ENCODE measurements at regions not wholly inside any gene's neighbourhood (a gene's known extent, or its start where the extent isn't known, plus 50 kb on each side); places are given as distances from the start of the nearest gene placed in this dataset.

DNA sequence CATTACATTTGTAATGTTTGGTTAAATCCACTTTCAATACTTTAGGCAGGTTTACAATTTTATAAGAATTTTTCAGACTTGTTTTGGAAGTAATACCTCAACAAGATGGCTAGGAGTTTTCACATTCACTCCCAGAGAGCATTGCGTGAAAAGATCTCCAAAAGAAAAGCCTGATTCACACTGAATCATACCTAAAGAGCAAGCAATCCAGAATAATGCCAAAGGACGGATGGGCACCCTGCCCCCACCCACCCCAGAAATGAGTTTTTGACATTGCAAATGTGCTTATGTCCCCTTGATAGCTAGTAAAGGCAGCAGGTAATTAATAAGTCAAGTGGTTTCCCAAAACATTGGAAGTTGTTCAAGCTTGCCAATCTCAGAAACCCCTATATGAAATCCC is 557.7 kb upstream of the TENM3 start:
- no peak for TF ChIP-seq ZNF274 (IDR thresholded peaks at IDR 0.05; ENCODE audit: low read depth, low read length)
- no peak for TF ChIP-seq YY1 (IDR thresholded peaks at IDR 0.05; ENCODE audit: insufficient read depth, insufficient read length)

All from NT2/D1 (cell line).